AG20443 (cell line): ENCODE measurements at regions not wholly inside any gene's neighbourhood (a gene's known extent, or its start where the extent isn't known, plus 50 kb on each side); places are given as distances from the start of the nearest gene placed in this dataset.

ENCODE experiments used
- DNase-seq: peaks from one replicate; pipeline ENCODE4 v3.0.0; 2012; ENCODE audit warnings: low spot score, mixed read lengths

- no peak for DNase-seq
Observed at GRCh38 chr6:11925805-11926204, 86.3 kb upstream of the HIVEP1 start.

GRCh38 chr6:11923621-11924020 is 88.5 kb upstream of the HIVEP1 start:
- no peak for DNase-seq

DNA sequence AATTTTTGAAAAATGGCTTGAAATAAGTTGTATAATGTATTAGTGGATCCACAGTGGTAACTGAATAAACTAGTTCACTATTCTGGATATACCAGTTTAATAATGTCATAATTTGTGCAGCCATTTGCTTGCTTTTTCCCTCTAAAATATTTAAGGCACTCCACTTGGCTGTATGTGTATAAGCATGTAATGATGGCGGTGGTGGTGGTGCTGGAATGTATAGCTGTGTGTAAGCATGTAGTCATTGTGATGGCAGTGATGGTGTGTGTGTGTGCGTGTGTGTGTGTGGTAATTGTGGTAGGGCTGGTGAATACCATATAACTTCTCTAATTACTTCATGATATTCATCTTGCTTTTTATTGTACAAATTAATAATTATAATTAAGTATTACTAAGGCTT is 89.2 kb upstream of the HIVEP1 start:
- DNase-seq: no peak

DNA sequence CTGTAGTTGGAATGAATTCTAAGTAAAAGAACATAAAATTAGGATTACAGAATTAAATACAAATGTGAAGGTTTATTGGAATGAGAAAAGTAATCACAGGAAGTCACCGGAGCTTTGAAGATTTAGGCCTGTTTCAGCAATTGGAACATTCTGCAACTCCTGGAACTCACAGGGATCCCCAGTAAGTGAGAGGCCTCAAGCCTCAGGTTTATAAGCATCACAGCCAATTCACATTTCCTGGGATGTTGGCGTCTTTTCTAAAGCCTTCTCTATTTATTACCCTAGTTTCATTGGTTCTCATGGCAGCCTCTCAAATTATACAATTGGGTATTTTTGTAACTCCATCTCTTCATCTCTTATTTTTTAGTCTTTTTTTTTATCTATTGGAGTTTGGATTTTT is 90.4 kb upstream of the HIVEP1 start:
- DNase-seq: peak; percentile 12

GRCh38 chr6:11921017-11921438 is 91.1 kb upstream of the HIVEP1 start:
- peak; percentile 95 for DNase-seq

- no peak for DNase-seq
Observed at GRCh38 chr6:11920566-11920965, 91.5 kb upstream of the HIVEP1 start.

GRCh38 chr6:11919771-11920440 is 92.2 kb upstream of the HIVEP1 start:
- DNase-seq: peak; percentile 14

DNA sequence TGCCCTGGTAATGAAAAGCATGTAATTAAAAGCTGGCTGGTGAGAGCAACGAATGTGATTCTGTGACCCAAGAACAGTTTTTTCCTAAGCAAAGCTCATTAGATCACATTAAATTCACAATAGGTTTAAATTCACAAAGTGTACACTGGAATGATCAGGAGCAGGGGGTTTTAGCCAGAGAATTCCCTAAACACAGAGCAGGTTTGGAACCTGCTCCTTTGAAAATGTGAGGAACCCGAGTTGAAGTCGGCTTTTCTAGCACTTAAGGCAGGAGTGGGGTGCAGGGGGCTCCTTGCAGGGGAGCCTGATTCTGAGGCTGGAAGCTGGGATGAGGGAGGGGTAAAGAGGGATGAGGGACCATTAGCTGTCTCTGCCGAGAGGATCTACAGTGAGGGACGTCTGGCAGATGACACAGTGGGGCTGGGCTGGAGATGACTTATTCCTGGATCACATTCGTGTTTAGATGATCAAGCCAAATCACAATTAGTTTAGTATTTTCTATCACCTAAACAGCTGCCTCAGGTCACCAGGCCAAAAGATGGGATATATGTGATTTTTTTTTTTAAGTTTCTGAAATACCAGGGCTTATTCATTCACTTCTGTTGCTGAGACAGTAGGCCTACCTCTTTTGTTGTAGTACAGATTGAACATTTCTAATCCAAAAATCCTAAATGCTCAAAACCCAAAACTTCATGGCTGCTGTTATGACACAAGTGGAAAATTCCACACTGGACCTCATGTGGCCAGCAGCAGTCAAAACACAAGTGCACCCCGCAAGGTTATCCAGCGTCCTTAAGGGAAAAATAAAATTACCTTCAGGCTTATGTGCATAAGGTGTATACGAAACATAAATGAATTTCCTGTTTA is 93.1 kb upstream of the HIVEP1 start:
- peak; percentile 49 for DNase-seq

GRCh38 chr6:11917951-11918738 is 94.0 kb upstream of the HIVEP1 start:
- peak; percentile 85 for DNase-seq

- no peak for DNase-seq
Observed at GRCh38 chr6:11912420-11912819, 99.7 kb upstream of the HIVEP1 start.

- DNase-seq: peak; percentile 27
Observed at GRCh38 chr6:11911538-11911937, 100.6 kb upstream of the HIVEP1 start.

GRCh38 chr6:11909696-11910132 is 102.4 kb upstream of the HIVEP1 start:
- peak; percentile 49 for DNase-seq

- DNase-seq: no peak
Observed at GRCh38 chr6:11908436-11909105, 103.5 kb upstream of the HIVEP1 start.

DNA sequence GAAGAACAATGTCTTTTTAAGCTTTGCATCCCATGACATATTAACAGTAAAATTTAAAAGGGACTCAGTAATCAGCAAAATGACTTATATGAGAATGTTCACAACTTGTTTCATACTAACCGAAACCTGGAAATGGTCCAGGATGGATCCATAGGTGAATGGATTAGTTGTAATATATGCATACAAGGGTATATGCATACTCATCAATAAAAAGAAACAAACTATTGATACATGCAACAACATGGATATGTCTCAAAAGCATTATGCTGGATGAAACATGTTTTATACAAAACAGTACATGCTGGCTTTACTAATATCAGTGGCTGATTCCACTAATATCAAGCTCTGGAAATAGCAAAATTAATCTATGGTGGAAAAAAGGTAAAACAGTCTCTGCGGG is 108.5 kb upstream of the HIVEP1 start:
- no peak for DNase-seq

DNA sequence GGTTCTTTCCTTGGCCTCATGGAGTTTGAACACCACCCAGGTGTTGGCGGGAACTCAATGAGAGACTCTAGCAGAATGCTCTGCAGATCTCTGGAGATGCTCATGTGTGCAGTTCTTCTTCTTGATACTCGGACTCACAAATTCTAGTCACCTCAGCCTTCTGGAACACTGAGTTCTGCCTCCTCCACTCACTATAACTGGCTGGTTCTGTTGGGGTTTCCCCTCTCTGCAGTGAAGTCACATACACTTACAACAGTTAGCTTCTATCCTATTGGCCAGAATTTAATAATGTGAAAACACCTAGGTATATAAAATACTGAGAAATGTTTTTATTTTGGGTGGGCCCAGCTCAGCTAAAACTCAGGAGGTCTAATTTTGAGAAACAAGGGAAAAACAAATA is 109.6 kb upstream of the HIVEP1 start:
- no peak for DNase-seq

GRCh38 chr6:11900662-11901598 is 111.2 kb upstream of the HIVEP1 start:
- no peak for DNase-seq

GRCh38 chr6:11899645-11900044 is 112.5 kb upstream of the HIVEP1 start:
- DNase-seq: no peak

- no peak for DNase-seq
Observed at GRCh38 chr6:11894212-11894611, 115.6 kb upstream of the ADTRP start.

DNA sequence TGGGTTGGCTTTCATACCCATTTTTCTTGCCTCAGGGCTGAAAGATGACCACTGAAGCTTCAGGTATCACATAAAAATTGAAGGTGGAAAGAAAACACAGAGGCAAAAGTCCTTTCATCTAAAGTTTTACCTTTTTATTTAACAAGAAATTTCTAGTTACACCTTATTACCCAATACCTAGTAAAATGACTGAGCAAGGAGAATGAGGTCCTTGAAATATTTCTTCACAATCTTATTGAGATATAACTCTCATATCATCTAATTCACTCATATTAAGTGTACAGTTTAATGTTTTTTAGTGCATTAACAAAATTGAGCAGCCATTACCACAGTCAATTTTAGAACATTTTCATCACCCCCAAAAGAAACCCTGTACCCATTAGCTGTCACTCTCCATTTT is 112.9 kb upstream of the ADTRP start:
- DNase-seq: no peak

GRCh38 chr6:11890849-11891248 is 112.2 kb upstream of the ADTRP start:
- DNase-seq: no peak

DNA sequence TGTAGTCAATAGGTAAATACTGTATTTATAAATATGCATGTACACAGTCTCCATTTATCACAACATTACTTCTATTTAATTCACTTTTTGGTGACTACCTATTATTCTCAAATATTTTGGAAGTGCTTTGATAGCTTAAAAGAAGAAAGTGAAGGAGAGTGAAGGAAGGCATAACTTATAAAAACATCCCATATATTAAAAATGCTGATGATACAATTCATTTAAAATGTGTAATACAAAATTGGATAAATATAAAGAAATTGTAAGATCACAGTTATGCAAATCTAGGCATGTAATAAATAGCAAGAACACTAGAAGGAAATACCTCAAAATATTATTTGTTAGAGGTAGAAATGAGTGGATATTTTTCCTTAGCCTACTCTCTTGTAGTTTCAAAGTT is 111.6 kb upstream of the ADTRP start:
- DNase-seq: no peak
